DOHH2 (cell line): ENCODE measurements at regions not wholly inside any gene's neighbourhood (a gene's known extent, or its start where the extent isn't known, plus 50 kb on each side); places are given as distances from the start of the nearest gene placed in this dataset.

Experiments used
- EZH2phosphoT487 ChIP-seq: fragments of 200-600 bp; sonication (generic); IDR thresholded peaks from 2 replicates; pipeline ENCODE4 v1.6.1; 2017; ENCODE audit warnings: borderline replicate concordance, mild to moderate bottlenecking, antibody characterized with exemption, low read length, moderate library complexity, mixed read lengths
- TF ChIP-seq, protein P1 (sequence below): fragments of 200-600 bp; sonication (generic); IDR thresholded peaks from one replicate; pipeline ENCODE4 v1.5.1; 2014; ENCODE audit warnings: antibody characterized with exemption, mild to moderate bottlenecking, low read depth, low read length; ENCODE audit not compliant: poor library complexity, severe bottlenecking

- TF ChIP-seq, protein P1, sequence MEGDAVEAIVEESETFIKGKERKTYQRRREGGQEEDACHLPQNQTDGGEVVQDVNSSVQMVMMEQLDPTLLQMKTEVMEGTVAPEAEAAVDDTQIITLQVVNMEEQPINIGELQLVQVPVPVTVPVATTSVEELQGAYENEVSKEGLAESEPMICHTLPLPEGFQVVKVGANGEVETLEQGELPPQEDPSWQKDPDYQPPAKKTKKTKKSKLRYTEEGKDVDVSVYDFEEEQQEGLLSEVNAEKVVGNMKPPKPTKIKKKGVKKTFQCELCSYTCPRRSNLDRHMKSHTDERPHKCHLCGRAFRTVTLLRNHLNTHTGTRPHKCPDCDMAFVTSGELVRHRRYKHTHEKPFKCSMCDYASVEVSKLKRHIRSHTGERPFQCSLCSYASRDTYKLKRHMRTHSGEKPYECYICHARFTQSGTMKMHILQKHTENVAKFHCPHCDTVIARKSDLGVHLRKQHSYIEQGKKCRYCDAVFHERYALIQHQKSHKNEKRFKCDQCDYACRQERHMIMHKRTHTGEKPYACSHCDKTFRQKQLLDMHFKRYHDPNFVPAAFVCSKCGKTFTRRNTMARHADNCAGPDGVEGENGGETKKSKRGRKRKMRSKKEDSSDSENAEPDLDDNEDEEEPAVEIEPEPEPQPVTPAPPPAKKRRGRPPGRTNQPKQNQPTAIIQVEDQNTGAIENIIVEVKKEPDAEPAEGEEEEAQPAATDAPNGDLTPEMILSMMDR: no peak
- no peak for TF ChIP-seq EZH2phosphoT487
Measured at GRCh38 chr12:25422241-25422640, 130.8 kb downstream of the LMNTD1 start.
